ENCODE measurements at regions not wholly inside any gene's neighbourhood (a gene's known extent, or its start where the extent isn't known, plus 50 kb on each side); places are given as distances from the start of the nearest gene placed in this dataset.

GRCh38 chr10:62453274-62453673 lies 79.1 kb downstream of the ZNF365 start:
- DNase-seq (ENCODE audit: low read depth in 3 of 3): no peak

GRCh38 chr10:62454687-62455397 lies 80.7 kb downstream of the ZNF365 start:
- no peak for DNase-seq (ENCODE audit: low read depth in 3 of 3)

- no peak for DNase-seq (ENCODE audit: low read depth in 3 of 3)
These were observed 82.5 kb downstream of the ZNF365 start for GRCh38 chr10:62456611-62457101.

GRCh38 chr10:62457196-62457595 lies 83.0 kb downstream of the ZNF365 start:
- DNase-seq (ENCODE audit: low read depth in 3 of 3): no peak

- DNase-seq (ENCODE audit: low read depth in 3 of 3): no peak
These were observed 83.4 kb downstream of the ZNF365 start for GRCh38 chr10:62457598-62457997.

- DNase-seq (ENCODE audit: low read depth in 3 of 3): no peak
These were observed 84.9 kb downstream of the ZNF365 start for GRCh38 chr10:62459072-62459471.

- no peak for DNase-seq (ENCODE audit: low read depth in 3 of 3)
These were observed 85.3 kb downstream of the ZNF365 start for GRCh38 chr10:62459500-62459899.

- DNase-seq (ENCODE audit: low read depth in 3 of 3): no peak
These were observed 86.2 kb downstream of the ZNF365 start for GRCh38 chr10:62460393-62460792.

- DNase-seq (ENCODE audit: low read depth in 3 of 3): no peak
These were observed 87.0 kb downstream of the ZNF365 start for GRCh38 chr10:62461120-62461519.

GRCh38 chr10:62462461-62462860 lies 88.3 kb downstream of the ZNF365 start:
- no peak for DNase-seq (ENCODE audit: low read depth in 3 of 3)

GRCh38 chr10:62463364-62463763 lies 89.2 kb downstream of the ZNF365 start:
- no peak for DNase-seq (ENCODE audit: low read depth in 3 of 3)

GRCh38 chr10:62464308-62464707 lies 90.1 kb downstream of the ZNF365 start:
- no peak for DNase-seq (ENCODE audit: low read depth in 3 of 3)

- DNase-seq (ENCODE audit: low read depth in 3 of 3): no peak
These were observed 92.4 kb downstream of the ZNF365 start for GRCh38 chr10:62466590-62466989.

GRCh38 chr10:62467527-62467926 lies 93.4 kb downstream of the ZNF365 start:
- DNase-seq (ENCODE audit: low read depth in 3 of 3): no peak

GRCh38 chr10:62471711-62472110 lies 97.5 kb downstream of the ZNF365 start:
- DNase-seq (ENCODE audit: low read depth in 3 of 3): no peak

GRCh38 chr10:62473241-62473640 lies 99.1 kb downstream of the ZNF365 start:
- DNase-seq (ENCODE audit: low read depth in 3 of 3): no peak

GRCh38 chr10:62475551-62475950 lies 101.4 kb downstream of the ZNF365 start:
- no peak for DNase-seq (ENCODE audit: low read depth in 3 of 3)

GRCh38 chr10:62479523-62479922 lies 105.4 kb downstream of the ZNF365 start:
- no peak for DNase-seq (ENCODE audit: low read depth in 3 of 3)

GRCh38 chr10:62480196-62480595 lies 106.0 kb downstream of the ZNF365 start:
- DNase-seq (ENCODE audit: low read depth in 3 of 3): no peak

- no peak for DNase-seq (ENCODE audit: low read depth in 3 of 3)
These were observed 108.4 kb downstream of the ZNF365 start for GRCh38 chr10:62482581-62482980.

GRCh38 chr10:62491597-62491996 lies 117.4 kb downstream of the ZNF365 start:
- no peak for DNase-seq (ENCODE audit: low read depth in 3 of 3)

GRCh38 chr10:62492012-62492869 lies 118.1 kb downstream of the ZNF365 start:
- DNase-seq (ENCODE audit: low read depth in 3 of 3): no peak

GRCh38 chr10:62492870-62493180 lies 118.7 kb downstream of the ZNF365 start:
- no peak for DNase-seq (ENCODE audit: low read depth in 3 of 3)
